Pons (tissue), 1 donor: ENCODE measurements at regions not wholly inside any gene's neighbourhood (a gene's known extent, or its start where the extent isn't known, plus 50 kb on each side); places are given as distances from the start of the nearest gene placed in this dataset.
"Not testable (repeated sequence)": the region's sequence is repeated elsewhere in the genome, so short reads cannot be mapped to it uniquely, and the experiment has no call there.

Experiments
- DNase-seq: peaks from one replicate; pipeline ENCODE4 v3.0.0-alpha.2; 2016; ENCODE audit warnings: low spot score

DNA sequence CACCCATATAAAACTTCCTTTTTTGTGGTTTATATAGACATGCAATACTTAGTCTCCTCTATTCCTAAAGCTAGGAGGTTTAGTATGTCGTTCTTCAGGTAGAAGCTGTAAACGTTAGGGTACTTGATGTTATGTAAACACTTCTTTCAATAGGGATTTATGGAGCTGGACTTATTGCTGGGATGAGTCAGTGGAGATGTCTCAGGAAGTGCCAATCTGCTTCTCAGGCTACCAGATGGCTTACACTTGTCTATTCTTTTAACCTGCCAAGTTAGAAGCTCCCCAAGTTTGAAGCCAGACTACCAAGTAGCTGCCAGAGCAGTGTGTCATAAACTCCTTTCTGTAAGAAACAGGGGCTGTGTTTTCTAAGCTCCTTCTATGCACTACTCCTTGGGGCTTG lies 756.5 kb upstream of the LRRTM1 start:
- no peak for DNase-seq

DNA sequence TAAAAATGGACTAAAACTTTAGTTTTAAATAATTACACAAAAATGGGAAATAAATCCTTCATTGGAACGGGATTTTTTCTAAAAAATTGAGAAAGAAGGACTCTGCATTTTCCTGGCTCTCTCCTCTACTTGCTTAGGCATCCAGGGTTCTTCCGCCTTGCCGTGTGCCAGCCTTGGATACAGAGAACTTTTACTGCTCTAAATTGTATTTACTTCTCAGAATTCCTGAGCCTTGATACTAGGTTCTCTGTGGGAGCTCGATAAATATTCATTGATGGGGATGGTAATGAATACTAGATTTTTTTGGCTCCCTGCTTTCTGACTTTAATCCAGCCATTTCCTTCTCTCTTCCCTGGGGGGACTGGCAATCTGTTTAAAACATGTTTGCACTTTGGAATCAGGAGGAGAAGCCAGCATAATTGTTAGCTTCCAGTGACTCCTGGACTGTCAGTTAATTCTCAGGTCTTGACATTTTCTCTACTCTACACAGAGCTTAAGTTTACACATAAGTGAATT lies 746.1 kb upstream of the LRRTM1 start:
- peak; percentile 7 for DNase-seq

DNA sequence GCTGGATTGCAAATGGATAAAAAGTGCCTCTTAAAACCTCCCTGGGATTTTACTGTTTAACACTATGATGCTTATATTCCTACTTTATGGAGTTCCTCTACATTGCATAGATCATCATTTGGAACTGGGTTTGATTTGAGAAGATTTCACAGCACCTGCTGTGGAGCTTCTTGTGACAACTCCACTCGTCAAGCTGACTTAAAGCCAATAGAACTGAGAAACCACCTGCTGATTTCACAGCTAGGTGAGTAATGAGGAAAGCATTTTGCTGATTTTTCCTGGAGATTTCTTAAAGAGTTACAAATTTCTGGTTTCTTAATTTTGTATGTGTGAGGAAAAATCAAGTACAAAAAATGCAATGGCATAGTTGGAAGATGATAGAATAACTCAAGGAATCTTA lies 739.1 kb upstream of the LRRTM1 start:
- no peak for DNase-seq

DNA sequence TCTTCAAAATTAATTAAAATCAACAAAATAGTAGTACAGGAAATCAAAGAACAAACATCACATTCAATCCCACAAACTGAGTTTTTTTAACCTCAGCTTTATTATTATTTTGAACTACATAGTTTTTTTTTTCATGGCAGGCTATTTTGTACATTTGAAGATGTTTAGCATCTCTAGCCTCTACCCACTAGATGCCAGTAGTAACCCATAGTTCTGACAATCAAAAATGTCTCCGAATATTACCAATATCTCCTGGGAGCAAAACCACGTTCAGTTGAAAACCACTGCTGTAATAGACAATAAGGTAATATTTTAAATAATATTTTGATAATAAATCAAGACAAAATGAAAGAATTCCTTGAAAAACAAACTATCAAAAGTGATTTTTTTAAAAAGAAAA lies 702.6 kb upstream of the LRRTM1 start:
- DNase-seq, result no peak

DNA sequence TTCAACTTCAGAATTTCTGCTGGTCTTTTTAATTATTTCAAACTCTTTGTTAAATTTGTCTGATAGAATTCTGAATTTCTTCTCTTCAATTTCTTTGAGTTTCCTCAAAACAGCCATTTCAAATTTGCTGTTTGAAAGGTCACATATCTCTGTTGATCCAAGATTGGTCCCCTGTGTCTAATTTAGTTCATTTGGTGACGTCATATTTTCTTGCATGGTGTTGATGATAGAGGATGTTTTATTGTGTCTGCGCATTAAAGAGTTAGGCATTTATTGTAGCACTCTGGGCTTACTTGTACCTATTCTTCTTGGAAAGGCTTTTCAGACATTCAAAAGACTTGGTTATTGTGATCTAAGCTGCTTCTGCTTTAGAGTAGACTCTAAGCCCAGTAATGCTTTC lies 698.4 kb upstream of the LRRTM1 start:
- DNase-seq, result no peak

DNA sequence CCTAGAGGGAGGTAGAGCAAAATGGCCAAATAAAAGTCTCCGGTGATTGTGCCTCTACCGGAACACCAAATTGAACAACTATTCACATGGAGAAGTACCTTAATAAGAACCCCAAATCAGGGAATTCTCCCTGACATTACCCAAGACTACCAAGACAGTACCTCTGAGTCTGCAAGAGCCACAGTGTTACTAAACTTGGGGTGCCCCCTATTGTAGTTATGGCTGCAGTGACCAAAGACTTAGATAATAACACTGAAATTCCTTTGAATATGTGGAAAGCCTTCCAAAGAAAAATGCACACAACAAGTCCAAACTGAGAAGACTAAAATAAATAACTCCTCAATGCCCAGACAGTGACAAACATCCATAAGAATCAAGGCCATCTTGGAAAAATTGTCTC lies 682.9 kb upstream of the LRRTM1 start:
- no peak for DNase-seq

DNA sequence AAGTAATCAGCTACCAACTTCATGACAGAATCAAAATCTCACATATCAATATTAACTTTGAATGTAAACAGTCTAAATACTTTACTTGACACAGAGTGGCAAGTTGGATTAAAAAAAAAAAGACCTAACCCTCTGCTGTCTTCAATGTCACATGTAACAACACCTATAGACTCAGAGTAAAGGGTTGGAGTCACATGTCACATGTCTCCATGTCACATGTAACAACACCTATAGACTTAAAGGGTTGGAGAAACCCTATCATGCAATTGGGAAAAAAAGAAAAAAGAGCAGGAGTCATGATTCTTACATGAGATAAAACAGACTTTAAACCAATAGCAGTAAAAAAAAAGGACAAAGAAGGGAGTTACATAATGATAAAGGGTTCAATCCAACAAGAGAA lies 665.3 kb upstream of the LRRTM1 start:
- DNase-seq, result no peak

DNA sequence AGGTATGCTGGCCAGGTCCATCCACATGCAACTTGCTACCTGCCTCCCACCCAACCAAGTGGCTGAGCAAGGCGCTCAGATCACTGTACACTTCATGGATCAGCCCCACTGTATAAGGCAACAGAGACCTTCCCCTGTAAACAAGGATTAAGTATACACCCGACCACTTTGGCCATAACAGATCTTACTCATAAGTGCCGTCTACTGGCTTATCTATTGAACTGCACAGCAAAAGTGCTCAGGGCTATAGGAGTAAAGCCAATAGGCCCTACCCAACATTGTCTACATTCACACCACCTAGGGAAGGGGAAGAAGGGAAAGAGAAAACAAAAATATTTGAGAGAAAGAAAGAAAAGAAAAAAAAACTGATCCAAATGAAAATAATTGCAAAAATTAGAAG lies 663.9 kb upstream of the LRRTM1 start:
- no peak for DNase-seq

DNA sequence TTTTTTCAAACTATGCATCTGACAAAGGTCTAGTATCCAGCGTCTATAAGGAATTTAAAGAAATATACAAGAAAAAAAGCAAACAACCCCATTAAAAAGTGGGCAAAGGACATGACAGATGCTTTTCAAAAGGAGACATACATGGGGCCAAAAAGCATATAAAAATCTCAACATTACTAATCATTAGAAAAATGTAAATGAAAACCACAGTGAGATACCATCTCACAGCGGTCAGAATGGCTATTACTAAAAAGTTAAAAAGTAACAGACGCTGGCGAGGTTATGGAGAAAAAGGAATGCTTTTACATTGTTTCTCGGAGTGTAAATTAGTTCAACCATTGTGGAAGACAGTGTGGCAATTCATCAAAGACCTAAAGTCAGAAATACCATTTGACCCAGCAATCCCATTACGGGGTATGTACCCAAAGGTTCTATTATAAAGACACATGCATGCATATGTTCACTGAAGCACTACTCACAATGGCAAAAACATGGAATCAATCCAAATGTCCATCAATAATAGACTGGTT lies 643.1 kb upstream of the LRRTM1 start:
- DNase-seq, result no peak

DNA sequence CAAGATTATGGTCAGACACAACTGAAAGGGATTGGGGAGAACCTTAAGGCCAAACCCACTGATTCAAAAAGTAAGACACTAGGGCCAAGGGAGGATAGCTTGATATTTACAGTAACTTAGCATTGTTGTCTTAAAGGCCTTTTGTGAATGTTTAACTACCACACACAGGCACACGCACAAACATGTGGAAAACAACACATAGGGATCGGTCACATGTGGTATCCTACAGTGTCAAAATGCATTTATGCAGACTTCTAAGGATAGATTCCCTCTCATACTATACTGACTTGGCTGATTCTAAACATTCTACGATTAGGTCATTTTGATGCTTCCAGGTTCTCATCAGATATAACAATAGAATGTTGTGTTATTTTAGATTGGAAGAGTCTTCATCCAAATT lies 638.9 kb upstream of the LRRTM1 start:
- no peak for DNase-seq

DNA sequence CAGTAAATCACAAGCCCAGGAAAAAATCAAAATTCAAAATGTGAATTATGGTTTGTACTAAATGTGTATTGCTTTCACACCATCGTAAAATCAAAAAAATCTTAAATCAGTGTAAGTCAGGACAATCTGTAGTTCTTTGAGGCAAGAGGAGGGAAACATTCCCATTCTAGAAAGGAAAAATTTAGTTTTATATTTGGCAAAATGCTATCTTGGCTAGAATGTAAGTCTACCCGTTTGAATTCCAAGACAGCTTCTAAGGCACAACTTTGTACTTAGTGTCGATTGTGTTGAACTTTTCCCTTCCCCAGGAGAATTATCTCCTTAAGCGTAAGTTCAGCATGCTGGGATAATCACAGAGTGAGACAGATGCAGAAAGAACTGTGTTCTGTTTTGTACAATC lies 638.2 kb upstream of the LRRTM1 start:
- DNase-seq, result no peak

DNA sequence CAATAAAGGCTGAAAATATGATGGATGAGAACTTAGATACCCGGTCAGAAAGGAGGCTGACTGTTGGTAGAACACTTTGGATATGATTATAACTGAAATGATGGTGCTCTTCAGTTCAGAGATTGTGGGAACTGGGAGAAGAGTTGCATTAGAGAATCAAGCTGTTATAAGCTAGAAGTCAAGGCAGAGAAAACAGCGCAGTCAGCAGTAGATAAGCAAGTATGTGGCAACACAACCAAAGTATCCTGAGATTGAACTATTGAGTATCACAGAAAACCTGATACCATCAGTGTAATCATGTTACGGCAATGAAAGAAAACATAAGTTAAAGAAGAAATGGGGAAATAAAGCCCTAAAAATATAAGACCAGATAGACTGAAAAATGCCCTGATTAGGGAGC lies 633.9 kb upstream of the LRRTM1 start:
- DNase-seq, result no peak

DNA sequence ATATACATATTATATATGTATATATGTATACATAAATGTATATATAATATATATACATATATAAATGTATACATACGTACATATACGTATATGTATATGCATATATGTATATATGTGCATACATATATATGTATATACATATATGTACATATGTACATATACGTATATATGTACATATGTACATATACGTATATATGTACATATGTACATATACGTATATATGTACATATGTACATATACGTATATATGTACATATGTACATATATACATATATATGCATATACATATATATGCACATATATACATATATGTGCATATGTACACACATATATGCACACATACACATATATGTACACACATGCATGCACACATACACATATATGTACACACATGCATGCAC lies 627.3 kb upstream of the LRRTM1 start:
- DNase-seq, result not testable (repeated sequence)

DNA sequence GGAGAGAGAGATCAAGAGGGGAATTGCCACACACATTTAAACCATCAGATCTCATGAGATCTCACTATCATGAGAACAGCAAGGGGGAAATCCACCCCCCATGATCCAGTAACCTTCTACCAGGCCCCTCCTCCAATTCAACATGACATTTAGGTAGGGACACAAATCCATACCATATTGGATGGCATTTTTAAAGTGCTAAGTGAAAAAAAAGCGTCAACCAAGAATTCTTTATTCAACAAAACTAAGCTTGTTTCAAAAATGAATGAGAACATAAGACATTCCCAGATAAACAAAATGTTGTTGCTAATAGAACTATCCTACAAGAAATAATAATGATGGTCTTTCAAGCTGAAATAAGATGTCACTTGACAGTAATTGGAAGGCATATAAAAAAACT lies 626.2 kb upstream of the LRRTM1 start:
- DNase-seq, result no peak

DNA sequence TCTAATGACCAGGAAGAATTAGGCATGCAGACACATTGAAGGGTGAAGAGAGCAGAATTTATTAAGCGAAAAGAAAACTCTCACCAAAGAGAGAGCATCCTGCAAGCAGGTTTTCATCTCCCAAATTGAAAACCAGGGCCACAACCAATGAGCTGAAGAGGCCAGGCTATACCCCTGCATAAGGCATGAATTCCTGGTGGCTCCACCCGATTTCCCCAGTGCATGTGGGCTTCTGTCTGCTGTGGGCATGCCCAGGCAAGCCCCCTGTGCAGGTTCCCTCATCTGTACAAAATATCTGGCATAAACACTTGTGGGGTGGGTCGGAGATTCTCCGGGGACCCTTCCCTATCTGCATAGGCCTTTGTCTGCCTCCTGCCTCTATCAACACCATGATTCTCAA lies 621.6 kb upstream of the LRRTM1 start:
- DNase-seq, result no peak

DNA sequence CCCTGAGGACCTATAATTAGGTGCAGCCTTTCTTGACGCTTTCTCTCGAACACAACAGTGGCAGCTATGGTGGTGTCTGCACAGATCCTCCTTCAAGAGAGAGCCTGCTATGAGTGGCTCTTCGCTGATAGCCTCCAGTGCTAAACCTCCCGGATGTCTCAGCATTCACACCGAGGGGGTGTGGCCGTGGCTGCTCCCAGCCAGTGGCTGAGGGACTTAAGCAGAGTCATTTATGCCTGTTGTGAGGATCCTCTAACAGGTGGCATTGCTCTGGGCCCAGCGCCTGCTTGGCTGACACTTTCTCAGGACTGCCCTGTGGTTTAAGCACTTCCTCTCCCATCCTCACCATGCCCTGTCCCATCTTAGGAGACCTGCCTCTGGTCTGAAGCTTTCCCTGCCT lies 592.0 kb upstream of the LRRTM1 start:
- no peak for DNase-seq

DNA sequence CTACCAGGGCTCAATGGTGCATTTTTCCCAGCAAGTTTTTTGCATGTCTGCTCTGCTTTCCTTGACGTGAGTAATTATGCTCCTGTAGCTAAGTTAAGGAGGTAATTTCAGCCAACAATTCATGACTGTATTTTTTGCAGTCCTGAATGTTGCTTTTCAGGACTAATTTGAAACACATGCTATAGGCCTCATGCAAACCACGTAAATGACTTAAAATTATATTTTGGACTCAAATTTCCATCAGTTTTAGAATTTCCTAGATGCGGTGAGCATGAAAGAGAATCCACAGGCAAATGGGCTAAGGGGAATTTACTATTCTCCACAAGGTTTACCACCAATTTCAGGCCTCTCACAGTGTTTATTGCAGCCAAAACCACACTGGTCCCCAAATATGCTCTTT lies 589.9 kb upstream of the LRRTM1 start:
- DNase-seq, result no peak

DNA sequence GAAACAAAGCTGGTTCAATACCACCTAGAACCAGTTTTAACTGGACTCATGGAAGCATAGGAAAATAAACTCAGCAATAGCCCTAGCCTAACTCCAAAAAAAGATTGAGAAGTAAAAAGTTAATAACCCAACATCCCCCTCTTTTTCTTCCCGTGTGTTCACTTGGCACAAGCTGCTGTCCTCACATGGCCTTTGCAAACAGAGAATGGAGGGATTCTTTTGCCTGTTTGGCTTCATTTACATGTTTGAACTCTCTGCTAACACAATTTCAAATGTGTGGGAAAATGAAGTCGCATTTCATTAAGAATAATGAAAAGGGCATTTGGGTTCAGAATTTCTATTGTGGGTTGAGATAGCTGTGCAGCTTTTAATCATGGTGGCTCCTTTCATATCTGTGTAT lies 589.2 kb upstream of the LRRTM1 start:
- peak; percentile 33 for DNase-seq

DNA sequence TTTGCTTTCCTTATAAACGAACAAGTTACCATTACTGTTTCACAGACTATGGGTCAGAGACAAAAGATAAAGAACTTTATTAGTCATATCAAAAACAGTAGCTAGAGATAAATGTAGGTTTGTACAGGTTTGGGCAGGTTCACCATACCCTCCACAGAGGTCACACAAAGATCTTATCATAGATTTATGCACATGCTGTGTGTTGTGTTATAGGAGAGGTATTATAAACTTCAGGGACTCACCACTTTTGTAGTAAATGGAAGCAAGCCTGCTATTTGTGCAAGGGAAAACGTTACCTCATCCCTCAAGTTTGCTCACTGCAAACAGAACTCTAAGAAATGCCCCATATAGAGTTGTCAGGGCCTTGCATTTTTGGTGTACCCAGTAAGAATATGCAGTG lies 584.5 kb upstream of the LRRTM1 start:
- DNase-seq, result no peak

DNA sequence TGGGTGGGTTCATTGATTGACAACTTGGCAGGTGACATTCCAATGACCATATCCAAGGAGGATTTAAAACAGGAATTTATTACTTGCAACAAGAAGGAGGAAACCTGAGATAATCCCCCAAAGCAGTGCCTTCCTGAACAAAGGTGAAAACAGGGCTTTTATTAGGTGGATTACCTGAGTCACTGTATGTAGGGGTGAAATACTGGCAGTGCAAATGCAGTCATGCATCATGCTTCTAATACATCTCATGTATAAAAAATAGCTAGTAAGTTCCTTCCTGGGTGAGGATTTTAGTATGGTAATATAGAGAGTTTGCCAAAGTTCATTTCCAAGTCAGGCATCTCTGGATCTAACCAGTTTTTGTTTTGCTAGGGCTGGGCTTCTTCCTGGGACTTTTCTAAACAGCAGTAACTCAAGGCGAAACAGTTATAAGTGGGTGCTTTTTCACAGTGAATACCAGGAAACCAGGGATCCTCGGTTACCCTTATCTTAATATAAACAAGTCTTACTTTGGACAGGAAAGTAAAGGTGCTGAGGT lies 583.4 kb upstream of the LRRTM1 start:
- no peak for DNase-seq

DNA sequence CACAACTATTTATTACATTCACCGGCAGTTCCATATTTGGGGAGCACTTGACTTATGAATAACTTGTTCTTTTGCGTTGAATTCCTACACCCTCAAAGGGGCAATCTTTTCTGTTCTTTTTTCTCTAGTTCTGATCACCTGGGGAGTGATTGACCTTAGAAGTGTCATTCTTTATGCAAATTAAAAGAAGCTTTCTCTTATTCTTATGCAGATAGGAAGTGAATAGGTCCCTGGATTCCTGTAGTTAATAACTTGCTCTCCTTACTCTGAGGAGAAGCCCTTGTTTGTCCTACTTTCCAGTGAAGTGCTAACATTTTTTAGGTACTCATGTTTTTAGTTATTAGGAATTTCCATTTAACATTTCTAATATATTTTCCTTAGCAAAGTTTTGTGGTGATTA lies 569.8 kb upstream of the LRRTM1 start:
- DNase-seq, result no peak

DNA sequence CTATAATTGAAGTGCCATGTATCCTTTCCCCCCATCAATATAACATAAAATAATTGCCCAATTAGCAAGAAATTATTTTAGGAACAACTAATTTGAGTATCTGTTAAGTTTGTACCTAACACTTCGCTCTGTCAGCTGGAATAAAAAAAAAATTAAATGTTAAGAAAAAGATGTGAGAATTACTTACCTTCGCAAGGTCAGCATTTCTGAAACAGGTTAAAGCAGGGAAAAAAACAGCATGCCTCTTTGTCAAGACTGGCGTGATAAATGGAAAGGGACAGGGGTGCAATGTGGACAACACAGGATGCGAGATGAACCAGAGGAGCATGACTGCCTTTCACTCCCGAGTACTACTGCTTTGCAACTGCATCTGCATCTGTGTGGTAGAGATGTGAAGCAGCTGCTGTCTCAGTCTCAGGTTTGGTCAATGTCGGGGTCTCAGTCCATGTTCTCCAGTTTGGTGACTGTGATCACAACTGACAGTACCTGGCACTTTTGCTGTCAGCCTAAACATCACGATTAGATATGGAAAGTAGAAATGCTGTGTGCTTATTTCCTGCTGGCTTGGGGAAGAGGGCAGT lies 565.4 kb upstream of the LRRTM1 start:
- no peak for DNase-seq

DNA sequence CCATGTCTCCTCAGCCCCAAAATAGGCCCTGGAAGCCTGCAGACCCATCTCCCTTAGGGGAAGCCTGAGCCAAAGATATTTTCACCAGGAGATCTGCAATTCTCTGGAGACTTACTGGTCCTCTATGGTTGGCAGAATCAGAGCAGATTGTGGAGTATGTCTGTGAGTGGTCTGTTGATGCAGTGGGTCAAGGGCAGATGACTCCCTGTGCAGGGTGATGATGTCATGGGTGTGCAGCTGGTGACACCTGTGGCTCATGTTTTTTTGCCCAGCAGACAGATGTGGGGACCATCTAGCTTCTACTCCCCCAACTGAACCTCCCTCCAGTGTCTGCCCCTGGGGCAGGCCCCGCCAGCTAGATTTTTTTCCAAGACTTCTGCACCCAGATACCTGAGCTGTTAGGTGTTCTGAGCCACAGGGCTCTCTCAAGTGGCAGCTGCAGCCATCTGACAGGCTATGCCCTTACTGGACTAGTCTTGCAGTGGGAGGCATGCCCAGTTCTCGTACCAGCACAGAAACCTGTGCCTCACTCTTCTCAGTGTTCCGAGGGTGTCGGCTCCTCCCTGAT lies 558.7 kb upstream of the LRRTM1 start:
- DNase-seq, result no peak

DNA sequence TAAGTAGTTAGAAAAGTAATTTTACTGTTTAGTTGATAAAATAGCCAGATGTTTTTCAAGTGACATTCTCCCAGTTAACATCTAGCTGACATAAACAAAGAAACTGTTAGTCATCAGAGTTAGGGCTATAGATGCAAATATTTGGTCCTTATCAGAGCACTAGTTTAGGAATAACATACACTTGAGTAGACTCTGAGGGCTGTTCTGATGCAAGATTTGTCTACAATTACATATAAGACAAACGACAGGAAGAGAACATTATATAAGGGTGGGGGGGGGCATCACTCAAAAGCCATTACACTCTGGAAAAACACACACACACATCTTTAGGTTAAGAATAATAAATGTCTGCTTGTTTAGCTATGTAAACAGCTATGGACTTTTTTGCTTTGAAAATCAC lies 554.4 kb upstream of the LRRTM1 start:
- no peak for DNase-seq
